ENCODE measurements at regions not wholly inside any gene's neighbourhood (a gene's known extent, or its start where the extent isn't known, plus 50 kb on each side); places are given as distances from the start of the nearest gene placed in this dataset.

GRCh38 chr11:70796648-70797227 lies 398.4 kb downstream of the CTTN start:
- H3K9me3 ChIP-seq (ENCODE audit: control insufficient read depth, low read depth, low read length) = peaks cover 17% of the 10 kb centered on the region
- H4K5ac ChIP-seq (ENCODE audit: insufficient read length, low read depth, low read length) = no peak overlapping the region
- H3K9me3 Mint-ChIP-seq = peaks cover 24 to 32% of the 10 kb centered on the region in 2 experiments
- H3K14ac ChIP-seq (ENCODE audit: insufficient read depth, low read length) = no peak overlapping the region
- H3K23me2 ChIP-seq (ENCODE audit: insufficient read length, low read depth, low read length, poor library complexity, severe bottlenecking) = no peaks in the 10 kb centered on the region
- H2BK20ac ChIP-seq (ENCODE audit: low read depth, low read length, poor library complexity, severe bottlenecking) = no peak overlapping the region
- H2AK5ac ChIP-seq (ENCODE audit: insufficient read length, low read length) = no peak overlapping the region
- H4K8ac ChIP-seq (replicated peaks; ENCODE audit: insufficient read length, low read depth, low read length) = no peak overlapping the region
- peaks cover 53 to 69% (median 62%) of the 10 kb centered on the region in 3 experiments for H3K36me3 Mint-ChIP-seq (ENCODE audit: insufficient read depth in 1 of 3, low read depth in 3 of 3)
- no peaks in the 10 kb centered on the region for H3K4me1 ChIP-seq (ENCODE audit: insufficient read depth, low read length)
- H3K9ac ChIP-seq (ENCODE audit: extremely low read depth, insufficient read length, low read length) = no peak overlapping the region
- DNase-seq = peak; percentile 36
- no peak overlapping the region for H3K4me2 ChIP-seq (ENCODE audit: insufficient read depth, insufficient read length, low read length)
- H2AFZ ChIP-seq (ENCODE audit: low read length) = no peak overlapping the region
- H3K4ac ChIP-seq (ENCODE audit: low read depth, low read length) = no peak overlapping the region
- H3K4me3 Mint-ChIP-seq = no peak overlapping the region
- no peaks in the 10 kb centered on the region for H3K27me3 ChIP-seq (ENCODE audit: insufficient read depth, low read length)
- H3K18ac ChIP-seq (ENCODE audit: insufficient read length, low read depth, low read length) = no peak overlapping the region
- no peaks in the 10 kb centered on the region for H4K20me1 ChIP-seq (ENCODE audit: control insufficient read depth, insufficient read depth, insufficient read length)
- no peak overlapping the region for H2BK15ac ChIP-seq (ENCODE audit: low read depth, low read length)
- H2BK5ac ChIP-seq (ENCODE audit: insufficient read length, low read length) = no peak overlapping the region
- no peaks in the 10 kb centered on the region; the same call in none of the 2 replicates for H3K27me3 Mint-ChIP-seq (ENCODE audit: low read depth)
- no peaks in the 10 kb centered on the region for H3K79me2 ChIP-seq (ENCODE audit: insufficient read depth, low read length)
- H3K56ac ChIP-seq (ENCODE audit: insufficient read length, low read depth, low read length) = no peak overlapping the region
- peaks cover 6% of the 10 kb centered on the region in 2 experiments; a peak in 3 of 4 replicates for H3K4me1 Mint-ChIP-seq
- H3T11ph ChIP-seq (ENCODE audit: low read length) = no peak overlapping the region
- no peak overlapping the region for H2BK12ac ChIP-seq (ENCODE audit: insufficient read length, low read depth, low read length)
- H3K27ac Mint-ChIP-seq = no peak overlapping the region
- no CpG with 5 or more reads among the region's 8 CpGs for WGBS (ENCODE audit: extremely low coverage, insufficient read length, low lambda C conversion rate)
- H3K79me1 ChIP-seq (ENCODE audit: insufficient read depth, low read depth, low read length, poor library complexity, severe bottlenecking) = no peaks in the 10 kb centered on the region
- no peak overlapping the region for H2BK120ac ChIP-seq (ENCODE audit: low read depth, low read length, poor library complexity, severe bottlenecking)
- H4K91ac ChIP-seq (ENCODE audit: insufficient read length, low read depth, low read length) = no peak overlapping the region
- H3K27ac ChIP-seq (ENCODE audit: insufficient read length, low read depth, low read length) = no peak overlapping the region
- H3K23ac ChIP-seq (ENCODE audit: insufficient read length, low read depth, low read length) = no peak overlapping the region
- TF ChIP-seq CTCF (conservative IDR thresholded peaks at IDR 0.05) = peak; percentile 61
